HG03442 (cell line): ENCODE measurements at regions not wholly inside any gene's neighbourhood (a gene's known extent, or its start where the extent isn't known, plus 50 kb on each side); places are given as distances from the start of the nearest gene placed in this dataset.
"Not testable (repeated sequence)": the region's sequence is repeated elsewhere in the genome, so short reads cannot be mapped to it uniquely, and the experiment has no call there.

Source experiments
- ATAC-seq: cut with Tn5 transposase; IDR thresholded peaks from one replicate; pipeline ENCODE4 v1.9.1; 2021; ENCODE audit warnings: mild to moderate bottlenecking, moderate library complexity; ENCODE audit not compliant: unreplicated experiment

DNA sequence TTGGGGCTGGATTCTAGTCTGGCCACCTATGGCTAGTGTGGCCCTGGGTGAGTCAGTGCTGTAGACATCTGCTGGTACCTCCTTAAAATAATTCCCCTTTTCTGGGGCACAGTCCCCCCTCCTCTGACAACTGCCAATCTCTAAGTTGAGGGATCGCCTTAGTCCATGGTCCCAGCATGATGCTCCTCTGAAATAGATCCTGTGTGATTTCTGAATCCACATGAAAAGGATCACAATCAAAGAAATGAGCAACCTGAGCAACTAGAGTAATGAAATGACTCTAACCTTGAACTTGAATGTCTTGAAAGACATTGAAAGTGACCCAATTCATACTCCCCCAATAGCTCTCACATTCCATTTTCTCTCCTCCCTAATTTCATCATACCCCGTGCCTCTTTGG, 332.5 kb downstream of the VRK1 start:
- no peak for ATAC-seq

- ATAC-seq = not testable (repeated sequence)
Observed at GRCh38 chr14:97135847-97136246, 338.7 kb downstream of the VRK1 start.

GRCh38 chr14:97137705-97138104, 340.5 kb downstream of the VRK1 start:
- ATAC-seq = no peak

DNA sequence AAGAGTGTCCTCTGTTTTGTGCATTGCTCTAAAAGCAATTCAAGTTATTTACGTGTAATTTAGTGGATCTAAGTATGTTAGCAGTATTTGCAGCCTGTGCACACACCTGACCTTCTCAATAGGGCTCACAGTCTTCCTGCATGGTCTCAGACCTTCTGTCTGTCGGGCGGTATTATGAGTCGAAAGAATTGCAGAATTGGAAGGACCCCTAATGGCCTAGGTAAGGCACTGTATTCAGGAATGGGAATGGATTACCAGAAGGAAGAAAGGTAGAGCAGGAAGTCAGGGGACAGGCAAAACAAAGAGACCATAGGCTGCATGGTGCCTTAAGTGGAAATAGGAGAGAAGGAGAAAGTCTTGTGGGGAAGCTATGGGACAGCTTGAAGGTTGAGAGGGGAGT, 341.6 kb downstream of the VRK1 start:
- ATAC-seq = no peak

DNA sequence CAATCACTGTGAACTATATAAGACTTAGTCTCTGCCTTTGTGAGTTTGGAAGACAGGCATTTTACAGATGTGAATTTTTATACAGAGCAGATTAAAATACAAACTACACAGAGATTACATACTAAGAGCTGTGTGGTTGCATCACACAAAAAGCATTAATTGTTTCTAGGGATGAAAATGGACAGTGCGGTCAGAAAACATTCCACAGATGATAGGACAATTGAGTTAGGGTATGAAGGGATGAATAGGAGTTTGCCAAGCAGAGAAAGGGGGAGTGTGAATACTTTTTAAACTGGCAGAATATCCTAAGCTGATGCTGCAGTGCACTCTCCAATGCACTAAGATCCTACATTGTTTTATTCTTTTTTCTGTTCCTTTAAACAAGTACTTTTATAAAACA, 345.8 kb downstream of the VRK1 start:
- no peak for ATAC-seq

GRCh38 chr14:97143456-97143855, 346.3 kb downstream of the VRK1 start:
- ATAC-seq = no peak

DNA sequence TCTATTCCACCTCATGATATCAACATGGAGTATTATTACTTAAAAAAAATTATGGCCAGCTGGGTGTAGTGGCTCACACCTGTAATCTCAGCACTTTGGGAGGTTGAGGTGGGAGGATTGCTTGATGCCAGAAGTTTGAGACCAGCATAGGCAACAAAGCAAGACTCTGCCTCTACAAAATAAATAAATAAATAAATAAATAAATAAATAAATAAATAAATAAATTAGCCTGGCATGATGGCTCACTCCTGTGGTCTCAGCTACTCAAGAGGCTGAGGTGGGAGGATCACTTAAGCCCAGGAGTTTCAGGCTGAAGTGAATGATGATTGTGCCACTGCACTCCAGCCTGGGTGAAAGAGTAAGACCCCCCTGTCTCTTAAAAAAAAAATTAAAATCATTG, 350.8 kb downstream of the VRK1 start:
- not testable (repeated sequence) for ATAC-seq

DNA sequence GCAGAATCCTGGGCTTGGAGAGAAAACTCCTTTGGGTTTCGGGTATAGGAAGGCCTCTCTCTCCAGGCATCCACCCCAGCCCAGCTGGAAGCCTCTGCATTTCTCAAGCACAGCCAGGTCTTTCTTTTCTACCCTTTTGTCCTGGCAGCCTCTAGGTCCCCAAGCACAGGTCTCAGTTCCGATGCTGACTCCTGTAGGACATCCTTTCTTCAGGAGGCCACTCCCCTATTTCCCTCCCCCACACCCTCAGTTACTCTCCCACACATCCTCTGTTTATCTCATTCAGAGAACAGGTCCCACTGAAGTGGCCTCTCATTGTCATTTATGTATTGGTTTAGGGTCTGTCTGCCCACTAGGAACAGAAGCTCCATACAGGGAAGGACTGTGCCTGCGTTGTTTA, 352.6 kb downstream of the VRK1 start:
- no peak for ATAC-seq

- no peak for ATAC-seq
Observed at GRCh38 chr14:97153527-97153926, 356.3 kb downstream of the VRK1 start.

GRCh38 chr14:97155320-97155719, 358.1 kb downstream of the VRK1 start:
- no peak for ATAC-seq

GRCh38 chr14:97155814-97156213, 358.6 kb downstream of the VRK1 start:
- no peak for ATAC-seq

- ATAC-seq = no peak
Observed at GRCh38 chr14:97156705-97157104, 359.5 kb downstream of the VRK1 start.

DNA sequence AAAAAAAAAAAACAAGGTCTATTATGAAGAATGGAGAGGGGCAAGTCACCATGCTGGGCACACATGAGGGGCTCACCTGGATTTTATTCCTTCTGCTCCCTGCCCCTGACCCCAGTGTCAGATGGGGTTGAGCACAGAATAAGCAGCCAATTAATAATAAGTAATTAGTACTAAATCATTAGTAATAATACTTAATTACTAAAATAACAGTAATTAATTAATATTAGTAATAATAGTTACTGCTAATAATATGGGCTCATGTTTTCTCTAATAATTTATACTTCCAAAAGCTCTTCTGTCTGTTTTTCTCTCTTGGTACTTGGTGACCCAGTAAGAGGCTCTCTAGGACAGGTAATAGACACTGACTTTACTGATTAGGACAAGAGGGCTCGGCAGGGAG, 360.9 kb downstream of the VRK1 start:
- ATAC-seq = no peak

DNA sequence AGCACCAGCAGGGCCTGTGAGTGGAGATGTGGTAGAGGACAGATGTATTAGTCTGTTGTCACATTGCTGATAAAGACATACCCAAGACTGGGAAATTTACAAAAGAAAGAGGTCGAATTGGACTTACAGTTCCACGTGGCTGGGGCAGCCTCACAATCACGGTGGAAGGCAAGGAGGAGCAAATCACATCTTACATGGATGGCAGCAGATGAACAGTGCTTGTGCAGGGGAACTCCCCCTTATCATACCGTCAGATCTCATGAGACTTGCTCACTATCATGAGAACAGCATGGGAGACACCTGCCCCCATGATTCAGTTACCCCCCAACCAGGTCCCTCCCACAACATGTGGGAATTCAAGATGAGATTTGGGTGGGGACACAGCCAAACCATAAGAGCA, 361.9 kb downstream of the VRK1 start:
- no peak for ATAC-seq

DNA sequence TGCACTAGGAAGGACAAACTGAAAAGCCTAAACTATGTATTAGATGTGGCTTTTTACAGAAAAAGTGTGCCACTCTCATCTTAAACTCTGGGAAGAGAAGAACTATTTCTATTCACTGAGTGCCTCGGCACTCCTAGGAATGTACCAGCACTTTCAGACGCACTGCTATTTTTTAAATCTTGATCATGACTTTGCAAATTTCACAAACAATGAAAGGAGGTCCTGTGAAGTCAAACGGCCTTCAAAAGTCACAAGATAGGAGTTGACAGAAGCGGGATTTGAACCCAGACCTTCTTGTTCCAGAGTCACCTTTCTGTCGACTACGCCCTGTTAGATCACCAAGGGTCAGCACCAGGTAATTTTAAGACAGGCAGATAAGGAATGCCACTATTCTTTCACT, 365.4 kb downstream of the VRK1 start:
- no peak for ATAC-seq

GRCh38 chr14:97164021-97164420, 366.8 kb downstream of the VRK1 start:
- no peak for ATAC-seq

DNA sequence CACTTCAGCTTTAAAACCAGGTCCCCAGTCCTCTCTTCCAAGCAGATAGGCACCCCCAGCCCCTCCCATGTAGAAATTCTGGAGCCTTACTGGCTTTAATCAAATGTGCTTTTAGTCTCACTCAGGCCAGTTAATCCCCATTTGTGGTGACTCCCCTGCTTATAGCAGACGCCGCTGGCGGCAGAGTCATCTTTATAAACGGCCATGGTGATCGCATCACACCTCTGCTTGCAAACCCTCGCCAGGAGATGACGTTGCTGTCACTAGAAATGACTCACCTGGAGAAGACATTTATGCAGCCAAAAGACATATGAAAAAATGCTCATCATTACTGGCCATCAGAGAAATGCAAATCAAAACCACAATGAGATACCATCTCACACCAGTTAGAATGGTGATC, 369.3 kb downstream of the VRK1 start:
- ATAC-seq = no peak

DNA sequence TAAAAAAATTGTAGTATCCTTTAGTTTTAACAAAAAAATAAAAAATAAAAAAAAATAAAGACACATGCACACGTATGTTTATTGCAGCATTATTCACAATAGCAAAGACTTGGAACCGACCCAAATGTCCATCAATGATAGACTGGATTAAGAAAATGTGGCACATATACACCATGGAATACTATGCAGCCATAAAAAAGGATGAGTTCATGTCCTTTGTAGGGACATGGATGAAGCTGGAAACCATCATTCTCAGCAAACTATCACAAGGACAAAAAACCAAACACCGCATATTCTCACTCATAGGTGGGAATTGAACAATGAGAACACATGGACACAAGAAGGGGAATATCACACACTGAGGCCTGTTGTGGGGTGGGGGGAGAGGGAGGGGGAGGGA, 370.4 kb downstream of the VRK1 start:
- ATAC-seq = not testable (repeated sequence)

DNA sequence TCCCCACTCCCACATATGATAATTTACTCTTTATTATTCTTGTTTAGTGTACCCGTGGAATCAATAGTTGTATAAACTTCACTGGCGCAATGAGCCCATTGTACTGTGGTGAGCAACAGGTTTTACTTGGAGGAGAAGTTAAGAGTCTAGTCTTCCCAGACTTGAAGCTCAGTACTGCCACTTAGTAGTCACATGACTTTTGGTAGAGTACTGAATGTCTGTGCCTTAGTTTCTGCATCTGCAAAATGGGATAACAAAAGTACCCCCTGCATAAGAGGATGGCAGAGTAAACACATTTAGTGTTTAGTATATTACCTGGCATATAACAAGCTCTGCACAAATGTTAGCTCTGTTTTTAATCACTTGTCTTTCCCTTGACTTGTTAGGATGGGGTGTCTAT, 375.5 kb downstream of the VRK1 start:
- no peak for ATAC-seq

GRCh38 chr14:97177016-97177415, 379.8 kb downstream of the VRK1 start:
- no peak for ATAC-seq

DNA sequence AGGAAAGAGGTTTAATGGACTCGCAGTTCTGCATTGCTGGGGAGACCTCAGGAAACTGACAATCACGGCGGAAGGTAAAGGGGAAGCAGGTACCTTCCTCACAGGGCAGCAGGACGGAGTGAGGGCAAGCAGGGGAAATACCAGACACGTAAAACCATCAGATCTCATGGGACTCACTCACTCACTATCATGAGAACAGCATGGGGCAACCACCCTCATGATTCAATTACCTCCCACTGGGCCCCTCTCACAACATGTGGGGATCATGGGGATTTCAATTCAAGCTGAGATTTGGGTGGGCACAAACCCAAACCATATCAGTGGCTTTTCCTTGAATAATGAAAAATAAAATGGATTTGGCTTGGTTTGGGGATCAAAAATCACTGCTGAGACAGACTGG, 380.5 kb downstream of the VRK1 start:
- ATAC-seq = no peak

DNA sequence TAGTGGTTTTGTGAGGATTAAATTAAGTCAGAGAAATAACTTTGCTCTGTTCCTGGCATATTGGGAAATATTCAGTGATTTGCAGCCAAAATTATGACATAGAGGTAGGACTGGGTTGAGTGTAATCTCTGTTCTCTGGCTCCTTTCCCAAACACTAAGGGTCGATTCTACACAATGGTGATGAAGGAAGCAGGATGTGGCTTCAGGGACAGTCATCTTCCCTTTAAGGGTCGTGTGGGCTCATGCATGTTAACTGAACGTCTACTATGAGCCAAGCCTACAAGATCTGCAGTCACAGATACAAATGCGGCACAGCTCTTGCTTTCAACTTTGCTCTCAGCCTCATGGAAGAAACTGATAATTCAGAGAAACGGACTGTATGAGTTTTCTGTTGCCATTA, 381.6 kb downstream of the VRK1 start:
- ATAC-seq = no peak

- no peak for ATAC-seq
Observed at GRCh38 chr14:97179573-97179972, 382.4 kb downstream of the VRK1 start.
